Stimulated activated CD8-positive, alpha-beta memory T cell treated with anti-CD3 and anti-CD28 coated beads, Interleukin-7, amount 100 ng/mL, for 48 hours (primary cell): ENCODE measurements at regions not wholly inside any gene's neighbourhood (a gene's known extent, or its start where the extent isn't known, plus 50 kb on each side); places are given as distances from the start of the nearest gene placed in this dataset.
"Not testable (repeated sequence)": the region's sequence is repeated elsewhere in the genome, so short reads cannot be mapped to it uniquely, and the experiment has no call there.

Experiments
- DNase-seq, 2 donors: peaks; one replicate each; pipeline ENCODE4 v3.0.0-alpha.2; 2020; ENCODE audit warnings: low read depth in 1 of 2; ENCODE audit errors: extremely low read depth in 1 of 2

GRCh38 chr5:159581502-159582249 is 251.4 kb upstream of the IL12B start:
- no peak for DNase-seq

- DNase-seq, result no peak
Measured at GRCh38 chr5:159582756-159583541, 252.7 kb upstream of the IL12B start.

- DNase-seq, result no peak
Measured at GRCh38 chr5:159586921-159587320, 256.6 kb upstream of the IL12B start.

- no peak for DNase-seq
Measured at GRCh38 chr5:159588941-159589340, 258.7 kb upstream of the IL12B start.

- DNase-seq, result no peak
Measured at GRCh38 chr5:159593518-159594073, 263.3 kb upstream of the IL12B start.

GRCh38 chr5:159595561-159595960 is 265.3 kb upstream of the IL12B start:
- DNase-seq, result not testable (repeated sequence)

- no peak for DNase-seq
Measured at GRCh38 chr5:159601216-159601615, 270.9 kb upstream of the IL12B start.

- no peak for DNase-seq
Measured at GRCh38 chr5:159602434-159602833, 272.1 kb upstream of the IL12B start.

- no peak for DNase-seq
Measured at GRCh38 chr5:159605585-159605984, 275.3 kb upstream of the IL12B start.

- no peak for DNase-seq
Measured at GRCh38 chr5:159609359-159609758, 279.1 kb upstream of the IL12B start.

GRCh38 chr5:159610966-159611579 is 280.8 kb upstream of the IL12B start:
- no peak for DNase-seq

- no peak for DNase-seq
Measured at GRCh38 chr5:159616952-159617351, 286.7 kb upstream of the IL12B start.

GRCh38 chr5:159619826-159620225 is 289.5 kb upstream of the IL12B start:
- DNase-seq, result no peak

- DNase-seq, result no peak
Measured at GRCh38 chr5:159620853-159621540, 290.7 kb upstream of the IL12B start.

- DNase-seq, result no peak
Measured at GRCh38 chr5:159628703-159629102, 287.6 kb upstream of the ADRA1B start.

- no peak for DNase-seq
Measured at GRCh38 chr5:159629158-159629557, 287.1 kb upstream of the ADRA1B start.

- no peak for DNase-seq
Measured at GRCh38 chr5:159630545-159630944, 285.7 kb upstream of the ADRA1B start.

GRCh38 chr5:159631001-159631400 is 285.3 kb upstream of the ADRA1B start:
- DNase-seq, result no peak

GRCh38 chr5:159632866-159633265 is 283.4 kb upstream of the ADRA1B start:
- DNase-seq, result no peak

GRCh38 chr5:159638481-159638880 is 277.8 kb upstream of the ADRA1B start:
- no peak for DNase-seq
